Dermis microvascular lymphatic vessel endothelial cell (primary cell): ENCODE measurements at regions not wholly inside any gene's neighbourhood (a gene's known extent, or its start where the extent isn't known, plus 50 kb on each side); places are given as distances from the start of the nearest gene placed in this dataset.

Experiments
- DNase-seq, 2 donors: peaks; one replicate each; pipeline versions ENCODE4 v3.0.0 to v3.0.0-alpha.2; 2010; ENCODE audit warnings: low read depth in 2 of 2

GRCh38 chr5:86878250-86878649 lies 260.5 kb downstream of the COX7C start:
- DNase-seq: no peak

GRCh38 chr5:86879086-86879485 lies 261.3 kb downstream of the COX7C start:
- no peak for DNase-seq

- DNase-seq: no peak
Measured at GRCh38 chr5:86880344-86880743, 262.6 kb downstream of the COX7C start.

- peak; percentile 7 to 67 for DNase-seq
Measured at GRCh38 chr5:86880785-86881492, 263.2 kb downstream of the COX7C start.

GRCh38 chr5:86881493-86882090 lies 263.9 kb downstream of the COX7C start:
- no peak for DNase-seq

GRCh38 chr5:86884608-86885007 lies 266.9 kb downstream of the COX7C start:
- no peak for DNase-seq

- DNase-seq: no peak
Measured at GRCh38 chr5:86885011-86885410, 267.3 kb downstream of the COX7C start.

GRCh38 chr5:86885489-86886230 lies 267.9 kb downstream of the COX7C start:
- no peak for DNase-seq

GRCh38 chr5:86890375-86890774 lies 272.6 kb downstream of the COX7C start:
- DNase-seq: no peak

- DNase-seq: no peak
Measured at GRCh38 chr5:86894056-86894455, 276.3 kb downstream of the COX7C start.

- DNase-seq: no peak
Measured at GRCh38 chr5:86896916-86897315, 279.2 kb downstream of the COX7C start.

GRCh38 chr5:86909418-86910295 lies 291.9 kb downstream of the COX7C start:
- no peak for DNase-seq

GRCh38 chr5:86917117-86917579 lies 299.4 kb downstream of the COX7C start:
- DNase-seq: peak in 1 of 2 donors; percentile 33

- no peak for DNase-seq
Measured at GRCh38 chr5:86918246-86918645, 300.5 kb downstream of the COX7C start.

- DNase-seq: no peak
Measured at GRCh38 chr5:86926033-86926432, 308.3 kb downstream of the COX7C start.

GRCh38 chr5:86929123-86929766 lies 311.5 kb downstream of the COX7C start:
- DNase-seq: no peak

GRCh38 chr5:86951761-86952160 lies 315.9 kb upstream of the RASA1 start:
- DNase-seq: no peak

- no peak for DNase-seq
Measured at GRCh38 chr5:86964889-86965288, 302.8 kb upstream of the RASA1 start.

- peak; percentile 24 to 49 for DNase-seq
Measured at GRCh38 chr5:86968301-86968753, 299.4 kb upstream of the RASA1 start.

- no peak for DNase-seq
Measured at GRCh38 chr5:86970361-86970760, 297.3 kb upstream of the RASA1 start.

GRCh38 chr5:86971034-86971571 lies 296.6 kb upstream of the RASA1 start:
- DNase-seq: peak; percentile 34 to 39
